ENCODE measurements at regions not wholly inside any gene's neighbourhood (a gene's known extent, or its start where the extent isn't known, plus 50 kb on each side); places are given as distances from the start of the nearest gene placed in this dataset.

DNA sequence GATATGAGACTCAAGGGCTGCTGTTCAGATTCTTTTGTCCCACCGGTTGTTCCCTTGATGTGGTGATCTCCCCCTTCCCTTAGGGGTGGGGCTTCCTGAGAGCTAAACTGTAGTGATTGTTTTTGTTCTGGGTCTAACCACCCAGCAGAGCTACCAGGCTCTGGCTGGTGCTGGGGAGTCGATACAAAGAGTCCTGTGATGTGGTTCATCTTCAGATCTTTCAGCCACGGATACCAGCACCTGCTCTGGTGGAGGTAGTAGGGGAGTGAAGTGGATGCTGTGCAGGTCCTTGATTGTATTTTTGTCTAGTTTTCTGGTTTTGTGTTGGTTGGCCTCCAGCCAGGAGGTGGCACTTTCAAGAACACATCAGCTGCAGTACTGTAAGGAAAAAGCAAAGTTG, 801.6 kb downstream of the EPHA7 start:
- TF ChIP-seq CTCF (IDR thresholded peaks at IDR 0.05) (no peak), POLR2A (IDR thresholded peaks at IDR 0.05) (no peak)

All from body of pancreas (tissue), 4 donors.